Progenitor cell of endocrine pancreas (in vitro differentiated cells): ENCODE measurements at regions not wholly inside any gene's neighbourhood (a gene's known extent, or its start where the extent isn't known, plus 50 kb on each side); places are given as distances from the start of the nearest gene placed in this dataset.

Experiments used
- DNase-seq: peaks from one replicate; pipeline ENCODE4 v3.0.0; 2021; ENCODE audit warnings: low spot score; ENCODE audit not compliant: unreplicated experiment
- H3K27ac Mint-ChIP-seq: 2 replicates; pipeline ENCODE4 v1.8.0; 2021; ENCODE audit warnings: mild to moderate bottlenecking, moderate library complexity, mixed read lengths
- H3K27me3 Mint-ChIP-seq: 2 replicates; pipeline ENCODE4 v1.8.0; 2021; ENCODE audit warnings: mixed read lengths
- H3K36me3 Mint-ChIP-seq: 2 replicates; pipeline ENCODE4 v1.8.0; 2022; ENCODE audit warnings: mixed read lengths; ENCODE audit not compliant: insufficient read depth
- H3K4me1 Mint-ChIP-seq: 2 replicates; pipeline ENCODE4 v1.8.0; 2021; ENCODE audit warnings: low read depth, mixed read lengths
- H3K4me3 Mint-ChIP-seq: 2 replicates; pipeline ENCODE4 v1.8.0; 2021; ENCODE audit warnings: low read depth, mild to moderate bottlenecking, moderate library complexity, mixed read lengths
- H3K9me3 Mint-ChIP-seq: 2 replicates; pipeline ENCODE4 v1.8.0; 2021; ENCODE audit warnings: low read depth, mixed read lengths
- TF ChIP-seq, protein P1 (sequence below): fragments of 200-600 bp; sonication (generic); IDR thresholded peaks from one replicate; pipeline ENCODE4 v1.5.0; 2021; ENCODE audit warnings: antibody characterized with exemption, mild to moderate bottlenecking; ENCODE audit not compliant: unreplicated experiment

DNA sequence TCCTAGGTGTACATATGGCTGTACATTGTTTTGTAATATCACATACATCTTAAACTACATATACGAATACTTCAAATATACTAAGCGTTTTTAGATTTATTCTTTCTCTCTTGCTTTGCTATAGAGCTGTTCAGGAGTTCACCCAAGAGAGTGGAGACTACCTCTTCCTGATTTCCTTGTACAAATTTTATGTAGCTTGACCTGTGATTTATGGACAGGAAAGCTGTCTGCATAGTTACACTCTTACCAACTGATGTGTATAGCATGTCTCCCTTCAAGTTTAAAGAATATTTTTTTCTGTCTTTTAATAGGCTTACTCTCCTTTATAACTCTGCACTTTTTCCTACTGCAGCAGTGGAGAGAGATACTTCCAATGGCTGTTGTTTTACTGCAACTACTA, 428.7 kb downstream of the NDFIP2 start:
- no peak for DNase-seq
- no peaks in the 10 kb centered on the region for H3K36me3 Mint-ChIP-seq
- H3K4me1 Mint-ChIP-seq: peaks cover 9% of the 10 kb centered on the region

DNA sequence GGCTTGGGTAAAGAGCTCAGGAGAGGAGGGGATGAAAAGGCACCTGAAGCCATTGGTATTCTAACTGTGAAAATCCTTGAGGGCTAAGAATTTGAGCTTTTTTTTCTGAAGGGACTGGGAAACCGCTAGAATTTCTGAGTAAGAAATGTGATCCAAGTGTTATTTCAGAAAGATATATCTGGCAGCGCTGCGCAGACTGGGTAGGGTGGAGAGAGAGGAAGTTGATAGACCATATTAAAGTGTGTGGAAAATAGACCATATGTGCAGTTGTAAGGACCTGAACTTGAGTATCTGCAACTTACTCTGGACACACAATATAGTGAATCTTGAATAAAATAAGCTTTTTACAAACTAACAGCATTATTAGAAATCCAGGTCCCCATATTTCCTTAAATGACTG, 427.4 kb downstream of the NDFIP2 start:
- TF ChIP-seq, protein P1, sequence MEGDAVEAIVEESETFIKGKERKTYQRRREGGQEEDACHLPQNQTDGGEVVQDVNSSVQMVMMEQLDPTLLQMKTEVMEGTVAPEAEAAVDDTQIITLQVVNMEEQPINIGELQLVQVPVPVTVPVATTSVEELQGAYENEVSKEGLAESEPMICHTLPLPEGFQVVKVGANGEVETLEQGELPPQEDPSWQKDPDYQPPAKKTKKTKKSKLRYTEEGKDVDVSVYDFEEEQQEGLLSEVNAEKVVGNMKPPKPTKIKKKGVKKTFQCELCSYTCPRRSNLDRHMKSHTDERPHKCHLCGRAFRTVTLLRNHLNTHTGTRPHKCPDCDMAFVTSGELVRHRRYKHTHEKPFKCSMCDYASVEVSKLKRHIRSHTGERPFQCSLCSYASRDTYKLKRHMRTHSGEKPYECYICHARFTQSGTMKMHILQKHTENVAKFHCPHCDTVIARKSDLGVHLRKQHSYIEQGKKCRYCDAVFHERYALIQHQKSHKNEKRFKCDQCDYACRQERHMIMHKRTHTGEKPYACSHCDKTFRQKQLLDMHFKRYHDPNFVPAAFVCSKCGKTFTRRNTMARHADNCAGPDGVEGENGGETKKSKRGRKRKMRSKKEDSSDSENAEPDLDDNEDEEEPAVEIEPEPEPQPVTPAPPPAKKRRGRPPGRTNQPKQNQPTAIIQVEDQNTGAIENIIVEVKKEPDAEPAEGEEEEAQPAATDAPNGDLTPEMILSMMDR: no peak
- H3K27me3 Mint-ChIP-seq: no peaks in the 10 kb centered on the region
- H3K9me3 Mint-ChIP-seq: peaks cover 6% of the 10 kb centered on the region
- H3K36me3 Mint-ChIP-seq: no peaks in the 10 kb centered on the region
- peaks cover 11% of the 10 kb centered on the region for H3K4me1 Mint-ChIP-seq
- H3K4me3 Mint-ChIP-seq: no peak overlapping the region
- no peak for DNase-seq
- no peak overlapping the region for H3K27ac Mint-ChIP-seq

More for the DNA sequence above, 428.7 kb downstream of the NDFIP2 start:
- no peaks in the 10 kb centered on the region for H3K27me3 Mint-ChIP-seq
- H3K4me3 Mint-ChIP-seq: no peak overlapping the region
- H3K27ac Mint-ChIP-seq: no peak overlapping the region
- TF ChIP-seq, protein P1: no peak
- H3K9me3 Mint-ChIP-seq: peaks cover 6% of the 10 kb centered on the region

DNA sequence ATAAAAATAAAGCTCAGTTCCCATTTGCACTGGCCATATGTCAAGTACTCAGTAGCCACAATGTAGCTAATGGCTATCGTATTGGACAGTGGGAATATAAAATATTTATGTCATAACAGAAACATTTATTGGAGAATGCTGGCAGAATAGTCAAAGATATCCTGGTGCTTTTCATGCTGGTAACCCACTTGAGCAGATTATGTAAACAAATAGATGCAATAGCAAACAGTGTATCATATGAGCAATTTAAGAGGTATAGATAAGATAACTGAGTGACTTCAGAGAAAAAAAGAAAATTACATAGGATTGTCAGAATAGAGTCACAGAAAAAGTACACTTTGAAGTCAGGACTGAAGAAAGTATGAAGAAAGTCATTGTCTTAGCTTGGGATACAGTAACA, 426.6 kb downstream of the NDFIP2 start:
- H3K9me3 Mint-ChIP-seq: peaks cover 6% of the 10 kb centered on the region
- DNase-seq: no peak
- H3K27ac Mint-ChIP-seq: no peak overlapping the region
- no peaks in the 10 kb centered on the region for H3K36me3 Mint-ChIP-seq
- TF ChIP-seq, protein P1: no peak
- no peak overlapping the region for H3K4me3 Mint-ChIP-seq
- H3K4me1 Mint-ChIP-seq: peaks cover 12% of the 10 kb centered on the region
- H3K27me3 Mint-ChIP-seq: no peaks in the 10 kb centered on the region

DNA sequence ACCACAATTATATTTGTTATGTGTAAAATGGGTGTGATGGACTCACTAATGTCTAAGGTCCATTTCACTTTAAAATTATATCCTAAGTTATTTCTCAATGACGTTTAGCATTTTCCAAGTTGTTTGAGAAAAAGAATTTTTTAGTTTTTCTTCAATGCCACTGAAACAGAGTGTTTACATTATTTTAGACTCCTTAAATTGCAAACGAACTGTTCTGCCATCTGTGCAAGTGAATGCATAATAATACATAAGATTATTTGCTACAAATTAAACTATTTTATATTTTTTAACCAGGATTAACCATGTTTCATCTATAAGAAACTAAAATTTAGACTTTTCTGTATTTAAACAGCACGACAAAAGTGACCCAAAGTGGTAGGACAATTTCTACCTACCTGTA, 425.4 kb downstream of the NDFIP2 start:
- TF ChIP-seq, protein P1: no peak
- Mint-ChIP-seq H3K27me3 (no peaks in the 10 kb centered on the region), H3K9me3 (peaks cover 7% of the 10 kb centered on the region), H3K4me3 (no peak overlapping the region), H3K36me3 (no peaks in the 10 kb centered on the region), H3K4me1 (peaks cover 12% of the 10 kb centered on the region), H3K27ac (no peak overlapping the region)
- DNase-seq: no peak

DNA sequence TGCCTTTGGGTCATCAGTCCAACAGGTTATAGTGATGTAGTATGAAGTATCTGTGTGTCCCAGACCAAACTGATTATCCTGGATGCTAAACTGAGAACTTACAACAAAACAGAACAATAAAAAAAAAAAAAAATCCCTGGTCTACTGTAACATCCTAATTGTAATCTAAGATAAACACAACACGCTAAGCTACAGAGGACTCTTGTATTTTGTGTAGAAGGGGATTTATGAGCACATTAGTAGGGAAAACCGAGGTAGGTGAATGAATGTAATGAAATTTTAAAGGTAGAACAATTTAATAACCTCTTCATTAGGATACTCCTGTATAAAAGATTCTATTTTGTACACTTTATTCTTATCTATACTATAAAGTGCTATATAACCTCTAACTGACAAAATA, 424.1 kb downstream of the NDFIP2 start:
- Mint-ChIP-seq H3K4me3 (no peak overlapping the region), H3K9me3 (peaks cover 9% of the 10 kb centered on the region), H3K27me3 (no peaks in the 10 kb centered on the region), H3K4me1 (peaks cover 12% of the 10 kb centered on the region), H3K27ac (no peak overlapping the region), H3K36me3 (no peaks in the 10 kb centered on the region)
- DNase-seq: no peak
- TF ChIP-seq, protein P1: no peak
